Stimulated activated CD4-positive, alpha-beta T cell treated with anti-CD3 and anti-CD28 coated beads, Interleukin-2, amount 100 ng/mL, for 48 hours (primary cell): ENCODE measurements at regions not wholly inside any gene's neighbourhood (a gene's known extent, or its start where the extent isn't known, plus 50 kb on each side); places are given as distances from the start of the nearest gene placed in this dataset.
"Not testable (repeated sequence)": the region's sequence is repeated elsewhere in the genome, so short reads cannot be mapped to it uniquely, and the experiment has no call there.

Source experiments
- DNase-seq, 2 donors: peaks; one replicate each; pipeline ENCODE4 v3.0.0-alpha.2; 2020

DNA sequence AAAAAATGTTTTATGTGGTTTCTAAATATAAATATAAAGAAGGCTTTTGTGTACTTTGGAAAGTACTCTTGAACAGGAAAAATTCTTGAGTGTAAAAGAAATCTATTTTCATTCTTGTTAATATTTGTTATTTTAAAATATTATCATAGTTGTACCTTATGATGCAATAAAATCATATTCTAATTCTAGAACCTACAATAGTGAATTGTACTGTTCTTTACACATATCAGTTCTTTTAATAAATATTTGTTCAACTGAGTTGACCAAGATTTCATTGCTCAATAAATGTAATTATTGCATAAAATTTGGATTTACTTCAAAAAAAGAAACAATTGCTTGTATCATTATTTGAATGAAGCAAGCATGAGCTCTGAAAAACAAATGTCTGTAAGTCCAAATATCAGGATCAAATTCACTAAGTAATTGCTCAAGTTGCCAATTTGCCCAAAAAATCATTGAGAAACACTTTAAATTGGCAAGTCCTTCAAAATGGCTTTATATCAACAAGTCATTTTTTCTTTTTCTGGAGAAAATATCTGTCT lies 191.6 kb upstream of the SLC16A7 start:
- no peak for DNase-seq

DNA sequence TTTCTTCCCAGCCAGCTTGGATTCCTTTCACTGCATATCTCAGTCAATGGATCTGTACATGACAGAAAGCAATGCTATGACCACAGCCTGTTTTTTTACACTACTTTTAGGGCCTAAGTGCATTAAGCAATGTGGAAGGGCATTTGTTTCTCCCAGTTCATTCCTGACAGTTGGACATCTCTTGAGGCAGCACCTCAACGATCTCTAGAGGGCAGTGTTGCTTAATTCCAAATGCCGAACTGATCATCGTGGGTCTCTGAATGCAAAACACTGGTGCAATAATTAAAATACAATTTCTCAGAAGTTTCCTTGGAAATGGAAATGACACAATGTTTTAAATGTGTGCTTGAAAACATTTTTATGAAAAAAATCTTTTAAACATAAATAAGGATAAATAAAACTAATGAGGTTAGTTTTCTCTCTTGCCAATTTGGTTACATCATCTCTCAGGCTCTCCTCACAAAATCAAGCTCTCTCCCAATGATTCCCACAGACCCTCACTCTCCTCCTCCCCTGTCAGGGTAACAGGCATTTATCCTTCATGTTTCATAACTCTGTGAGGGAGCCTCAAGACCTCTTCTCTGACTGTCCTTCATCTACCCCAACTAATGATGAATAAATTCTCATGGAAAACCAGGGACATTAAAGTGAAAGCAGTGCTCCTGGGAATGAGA lies 192.4 kb upstream of the SLC16A7 start:
- DNase-seq, result peak; percentile 15

DNA sequence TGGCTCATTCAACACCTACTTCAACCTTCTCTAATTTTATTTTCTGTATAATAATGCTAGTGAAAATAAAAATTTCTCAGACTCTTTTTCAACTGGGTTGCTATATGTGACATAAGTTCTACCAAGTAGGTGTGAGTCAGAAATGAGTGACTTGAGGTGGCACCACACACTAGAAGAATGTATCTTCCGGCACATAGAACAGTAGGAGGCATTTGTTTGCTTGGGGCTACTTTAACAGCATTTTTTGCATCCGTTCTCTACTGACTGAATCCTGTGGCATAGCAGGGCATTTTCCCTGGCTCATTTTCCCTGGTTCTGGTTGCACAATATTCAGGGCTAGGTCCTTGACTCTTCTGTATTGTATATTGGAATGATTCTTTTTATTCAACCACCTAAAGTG lies 194.0 kb upstream of the SLC16A7 start:
- DNase-seq, result no peak

DNA sequence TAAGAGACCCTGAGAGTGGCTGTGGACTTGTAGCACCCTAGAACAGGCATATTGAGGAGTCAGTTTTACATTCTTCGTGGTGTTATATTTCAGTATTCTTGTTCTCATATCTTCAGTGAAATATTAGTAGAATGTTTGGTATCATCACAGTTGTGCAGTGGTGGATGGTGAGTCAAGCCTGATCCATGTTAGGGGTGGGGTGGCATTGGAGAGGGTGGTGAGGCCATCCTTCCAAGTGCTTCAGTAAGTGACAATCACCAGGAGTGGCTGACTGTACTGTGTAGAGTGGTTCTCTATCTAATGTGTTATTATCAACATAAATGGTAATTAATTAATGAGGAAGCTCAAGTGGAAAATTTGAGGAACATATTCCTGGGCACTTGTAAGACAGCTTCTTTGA lies 197.7 kb upstream of the SLC16A7 start:
- DNase-seq, result no peak

DNA sequence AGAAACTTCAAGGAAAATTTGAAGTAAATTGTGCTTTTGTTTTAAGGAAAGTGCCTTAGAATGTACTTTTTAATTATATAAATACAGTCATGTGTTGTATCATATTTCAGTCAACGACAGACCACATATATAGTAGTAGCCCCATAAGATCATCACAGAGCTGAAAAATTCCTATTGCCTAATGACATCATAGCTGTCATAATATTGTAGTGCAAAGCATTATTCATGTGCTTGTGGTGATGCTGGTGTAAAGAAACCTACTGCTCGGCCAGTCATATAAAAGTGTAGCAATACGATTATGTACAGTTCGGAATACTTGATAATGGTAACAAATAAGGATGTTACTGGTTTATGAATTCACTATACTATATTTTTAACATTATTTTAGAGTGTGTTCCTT lies 198.9 kb upstream of the SLC16A7 start:
- no peak for DNase-seq

DNA sequence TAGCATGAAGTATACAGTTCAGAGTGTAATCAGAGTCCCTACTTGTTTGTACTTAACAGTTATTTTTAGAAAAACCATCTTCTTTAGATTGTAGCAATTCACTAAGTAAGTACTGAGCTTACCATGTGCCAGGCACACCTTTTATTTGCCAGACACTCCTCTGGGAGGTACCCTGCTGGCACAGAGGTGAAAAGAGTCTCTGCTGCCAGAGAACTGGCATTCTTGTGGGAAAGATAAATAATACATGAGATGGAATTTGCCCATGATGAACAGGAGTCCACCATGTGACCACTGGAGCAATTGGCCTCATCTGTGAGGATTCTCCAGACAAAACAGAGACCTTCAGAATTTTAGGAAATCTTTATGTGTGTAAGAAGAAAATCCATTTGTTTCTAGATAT lies 199.3 kb upstream of the SLC16A7 start:
- no peak for DNase-seq

DNA sequence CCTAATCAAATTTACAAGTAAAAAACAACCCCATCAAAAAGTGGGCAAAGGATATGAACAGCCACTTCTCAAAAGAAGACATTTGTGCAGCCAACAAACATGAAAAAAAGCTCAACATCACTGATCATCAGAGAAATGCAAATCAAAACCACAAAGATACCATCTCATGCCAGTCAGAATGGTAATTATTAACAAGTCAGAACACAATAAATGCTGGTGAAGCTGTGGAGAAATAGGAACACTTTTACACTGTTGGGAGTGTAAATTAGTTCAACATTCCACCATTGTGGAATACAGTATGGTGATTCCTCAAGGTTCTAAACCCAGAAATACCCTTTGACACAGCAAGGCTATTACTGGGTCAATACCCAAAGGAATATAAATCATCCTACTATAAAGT lies 200.5 kb upstream of the SLC16A7 start:
- DNase-seq, result not testable (repeated sequence)

DNA sequence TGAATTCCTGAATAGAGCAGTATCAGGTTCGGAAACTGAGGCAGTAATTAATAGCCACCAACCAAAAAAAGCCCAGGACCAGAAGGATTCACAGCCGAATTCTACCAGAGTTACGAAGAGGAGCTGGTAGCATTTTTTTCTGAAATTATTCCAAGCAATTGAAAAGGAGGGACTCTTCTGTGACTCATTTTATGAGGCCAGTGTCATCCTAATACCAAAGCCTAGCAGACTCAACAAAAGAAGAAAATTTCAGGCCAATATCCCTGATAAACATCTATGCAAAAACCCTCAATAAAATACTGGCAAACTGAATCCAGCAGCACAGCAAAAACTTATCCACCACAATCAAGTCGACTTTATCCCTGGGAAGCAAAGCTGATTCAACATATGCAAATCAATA lies 202.3 kb upstream of the SLC16A7 start:
- DNase-seq, result no peak

DNA sequence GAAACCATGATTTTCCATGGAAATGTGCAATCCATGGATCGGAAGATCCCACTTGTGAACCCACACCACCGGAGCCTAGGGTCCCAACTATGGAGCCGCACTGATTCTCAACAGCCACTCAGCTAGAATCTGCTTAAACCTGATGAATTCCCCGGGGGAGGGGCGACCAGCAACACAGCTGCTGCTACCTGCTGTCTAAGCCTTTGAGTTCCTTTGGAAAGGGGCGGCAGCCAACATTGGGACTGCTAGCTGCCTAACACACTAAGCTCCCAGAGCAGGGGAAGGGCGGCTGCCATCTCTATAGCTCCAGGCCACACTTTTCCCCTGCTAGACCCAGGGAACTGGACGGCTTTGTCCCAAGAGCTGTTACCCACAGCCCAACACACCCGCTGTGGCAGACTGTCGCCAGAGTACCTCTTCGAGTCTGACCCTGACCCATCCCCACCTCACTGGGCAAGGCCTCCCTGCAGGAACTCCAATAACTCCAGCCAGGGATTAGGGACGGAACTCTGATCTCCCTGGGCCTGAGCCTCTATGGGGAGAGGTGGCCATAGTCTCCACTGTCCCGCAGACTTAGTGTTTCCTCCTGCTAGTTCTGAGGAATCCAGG lies 205.8 kb upstream of the SLC16A7 start:
- DNase-seq, result no peak

DNA sequence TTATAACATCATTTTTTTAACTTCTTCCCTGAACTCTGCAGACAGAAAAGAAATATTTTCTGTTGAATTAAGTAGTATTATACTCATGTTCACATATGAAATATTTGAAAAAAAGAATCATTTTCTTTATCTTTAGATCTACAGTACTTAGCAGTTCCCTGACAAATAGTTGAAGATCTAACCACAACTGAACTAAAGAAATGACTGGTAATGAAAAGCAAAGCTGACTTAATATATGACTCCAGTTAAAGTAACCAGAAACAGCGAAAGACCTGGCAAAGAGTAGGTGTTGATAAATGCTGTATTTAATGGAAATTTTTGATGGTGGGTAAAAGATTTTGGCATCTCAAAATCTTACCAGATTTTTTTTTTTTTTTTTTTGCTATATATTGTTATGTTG lies 207.1 kb upstream of the SLC16A7 start:
- no peak for DNase-seq

DNA sequence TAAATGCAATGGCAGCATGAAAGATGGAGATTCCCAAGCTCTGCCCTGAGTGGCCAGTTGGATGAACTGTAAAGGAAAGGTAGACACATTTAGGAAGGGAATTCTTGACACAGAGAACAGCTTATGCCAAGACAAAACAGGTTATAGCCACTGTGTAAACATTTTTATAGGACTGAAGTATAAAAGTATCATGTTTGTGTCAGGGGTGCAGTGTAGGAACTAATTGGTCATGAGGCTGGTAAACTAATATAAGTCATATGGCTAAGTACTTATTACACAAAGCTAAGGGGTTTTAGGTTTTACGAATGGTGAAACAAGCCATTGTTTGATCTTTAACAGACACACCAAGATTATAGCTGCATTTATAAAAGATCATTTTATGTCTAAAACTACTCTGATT lies 207.7 kb upstream of the SLC16A7 start:
- no peak for DNase-seq

DNA sequence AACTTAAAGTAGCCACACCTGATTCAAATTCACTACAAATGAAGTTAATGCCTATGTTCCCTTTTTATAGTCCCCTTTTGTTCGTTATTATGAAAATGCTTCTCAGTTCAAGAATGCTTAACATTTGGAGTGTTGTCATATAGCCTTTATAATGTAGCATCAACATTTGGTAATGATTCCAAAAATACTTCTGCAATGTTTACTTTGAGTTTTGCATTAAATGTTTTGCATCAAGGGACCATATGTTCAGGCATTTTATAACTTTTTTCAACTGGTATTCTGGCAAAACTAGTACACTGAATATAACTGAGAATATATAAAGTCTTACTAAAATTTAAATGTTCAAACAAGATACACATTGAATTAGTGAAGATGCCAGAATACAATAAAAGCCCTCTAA lies 209.6 kb upstream of the SLC16A7 start:
- DNase-seq, result no peak

DNA sequence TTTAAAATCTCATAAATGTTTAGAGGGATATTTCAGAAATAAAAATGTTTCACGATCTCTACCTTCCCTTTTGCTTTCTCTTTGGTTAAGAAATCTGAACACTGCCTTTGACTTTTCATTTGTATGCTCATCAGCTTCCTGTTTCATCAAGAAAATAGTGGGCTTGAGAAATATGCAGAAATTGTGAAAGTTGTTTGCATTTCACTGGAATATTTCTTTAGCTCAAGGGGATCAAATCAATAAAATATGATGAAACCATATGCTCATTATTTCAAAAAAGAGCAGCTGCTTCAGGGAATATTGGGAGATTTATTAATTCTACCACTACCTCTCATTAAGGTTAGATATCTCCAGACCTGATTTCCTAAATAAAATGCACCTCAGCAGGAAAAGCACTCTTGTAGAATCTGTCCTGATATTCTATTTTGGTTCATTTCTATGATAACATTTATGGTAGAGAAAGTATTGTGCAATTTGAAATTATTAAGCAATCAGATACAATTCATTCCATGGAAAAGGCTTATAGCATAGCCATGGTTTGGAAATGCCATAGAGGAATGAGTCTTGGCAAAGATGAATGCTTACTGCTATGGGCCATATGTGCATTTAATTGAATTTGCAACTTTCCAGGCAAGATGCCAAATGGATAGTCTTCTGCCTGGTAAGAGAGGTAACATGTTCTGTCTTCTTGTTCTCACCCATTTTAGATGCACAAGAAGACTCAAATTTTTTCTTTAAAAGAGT lies 212.6 kb upstream of the SLC16A7 start:
- no peak for DNase-seq

DNA sequence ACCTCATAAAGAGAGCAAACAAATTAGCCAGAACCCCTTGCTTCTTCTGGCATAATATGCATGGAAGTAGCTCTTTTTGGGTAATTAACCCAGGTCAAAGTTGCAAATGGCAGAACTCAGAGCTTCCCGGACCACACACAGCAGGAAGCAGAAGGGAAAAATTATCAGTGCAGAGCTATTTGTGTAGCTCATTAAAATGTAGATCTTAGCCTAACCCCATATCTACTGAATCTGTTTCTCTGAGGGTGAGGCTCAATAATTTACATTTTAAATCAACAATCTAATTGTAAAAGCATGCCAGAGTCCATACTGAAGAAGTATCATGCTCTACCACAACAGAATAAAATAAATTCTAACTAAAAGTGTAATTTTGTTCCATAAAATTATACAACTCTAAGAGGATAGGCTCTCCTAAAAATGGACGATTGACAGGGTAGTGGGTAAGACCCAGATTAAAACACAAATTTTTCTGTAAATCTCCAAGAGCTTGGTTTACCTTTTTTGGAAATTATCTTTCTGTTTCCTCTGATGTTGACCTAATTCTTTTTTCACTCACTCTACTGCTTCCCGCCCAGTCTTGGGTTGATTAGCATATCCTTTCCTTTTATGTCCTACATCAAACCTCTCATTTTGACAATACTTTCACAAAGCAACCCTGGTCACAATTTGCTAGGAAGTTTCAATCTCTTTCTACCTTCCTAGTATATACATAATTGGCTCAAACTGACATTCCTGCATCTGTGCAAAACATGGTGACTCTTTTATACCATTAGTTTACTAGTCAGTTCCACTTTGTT lies 213.3 kb upstream of the SLC16A7 start:
- DNase-seq, result no peak

DNA sequence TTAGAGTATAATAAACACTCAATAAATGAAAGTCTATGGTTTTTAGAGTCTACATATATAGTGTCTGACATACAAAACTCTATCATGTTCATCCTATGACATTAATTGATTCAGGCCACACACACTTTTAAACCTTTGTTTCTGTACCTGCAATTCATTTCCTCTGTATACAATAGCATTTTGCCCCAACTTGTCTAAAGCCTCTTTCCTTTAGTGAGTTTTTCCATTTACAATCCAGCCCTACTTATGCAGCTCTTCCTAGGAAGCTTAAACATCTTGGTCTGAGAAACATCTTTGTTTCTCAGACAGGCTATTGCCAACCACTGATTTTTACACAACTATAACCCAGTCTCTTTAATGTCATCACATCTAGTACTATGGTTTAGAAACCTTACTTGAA lies 214.7 kb upstream of the SLC16A7 start:
- DNase-seq, result no peak

DNA sequence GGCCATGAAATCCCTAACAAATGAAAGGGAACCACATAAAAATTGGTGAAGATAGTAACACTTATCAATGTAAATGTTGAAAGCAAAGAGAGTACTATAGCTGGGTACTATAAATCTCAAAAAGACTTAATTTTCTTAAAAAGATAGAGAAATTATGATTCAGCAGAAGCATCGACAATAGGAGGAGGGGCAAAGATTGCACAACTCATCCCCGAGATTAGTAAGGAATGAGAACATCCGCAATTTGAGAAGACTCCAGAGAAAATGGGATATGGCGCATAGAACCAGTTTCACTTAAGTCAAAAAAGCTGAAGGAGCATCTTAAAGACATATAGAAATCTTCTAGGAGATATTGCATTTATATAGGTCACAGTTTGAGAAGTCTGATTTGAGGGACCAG lies 220.2 kb upstream of the SLC16A7 start:
- DNase-seq, result no peak

DNA sequence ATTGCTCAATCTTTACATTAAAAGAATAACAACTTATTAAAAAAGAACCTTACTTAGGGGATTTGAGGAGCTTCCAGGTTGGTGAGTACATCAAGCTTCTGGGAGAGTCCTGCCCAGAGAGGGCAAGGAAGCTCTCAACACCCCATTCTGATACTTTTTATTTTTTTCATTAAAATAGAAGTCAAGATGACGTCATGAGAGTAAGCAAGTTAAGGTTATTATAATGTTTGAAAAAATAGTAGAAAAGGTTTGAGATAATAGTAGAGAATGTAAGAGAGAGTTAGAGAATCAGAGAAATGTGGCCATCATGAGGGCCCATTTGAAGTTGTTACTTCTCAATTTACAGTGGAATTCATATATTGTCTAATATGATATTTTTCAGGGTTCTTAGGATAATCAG lies 221.0 kb upstream of the SLC16A7 start:
- no peak for DNase-seq

DNA sequence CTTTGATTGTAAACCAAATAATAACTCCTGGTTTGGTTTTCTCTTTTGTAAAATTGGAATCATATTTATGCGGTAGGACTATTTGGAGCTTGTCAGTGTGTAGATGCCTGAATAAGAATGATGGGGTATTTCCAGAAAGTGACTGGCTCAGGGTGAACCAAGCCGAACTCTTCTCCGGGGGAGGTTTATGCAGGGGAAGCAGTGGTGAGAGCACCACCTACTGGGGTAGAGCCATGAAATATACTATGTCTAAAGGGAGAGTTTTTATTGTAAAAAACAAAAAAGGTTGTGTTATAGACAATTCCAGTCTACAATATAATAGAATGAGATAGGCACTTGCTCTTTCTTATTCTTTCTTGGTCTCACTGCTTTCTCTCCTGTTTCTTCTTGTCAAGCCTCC lies 222.9 kb upstream of the SLC16A7 start:
- no peak for DNase-seq

DNA sequence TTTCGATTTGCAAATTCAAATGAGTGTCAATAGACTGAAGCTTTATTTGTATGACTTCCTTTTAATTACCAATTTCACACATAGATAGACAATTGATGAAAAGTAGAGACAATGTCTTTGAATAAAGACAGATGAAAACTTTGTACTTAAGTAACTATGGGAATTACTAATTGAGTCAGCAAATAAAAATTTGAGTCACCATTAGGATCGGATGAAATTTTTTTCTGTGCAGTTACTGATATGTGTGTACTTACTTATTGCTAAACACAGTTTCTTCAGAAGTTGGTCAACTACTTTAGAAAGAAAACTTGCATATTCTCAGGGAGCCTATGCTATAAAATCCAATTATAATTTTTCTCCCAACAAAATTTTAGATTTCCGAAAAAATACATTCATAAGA lies 224.9 kb upstream of the SLC16A7 start:
- DNase-seq, result no peak

DNA sequence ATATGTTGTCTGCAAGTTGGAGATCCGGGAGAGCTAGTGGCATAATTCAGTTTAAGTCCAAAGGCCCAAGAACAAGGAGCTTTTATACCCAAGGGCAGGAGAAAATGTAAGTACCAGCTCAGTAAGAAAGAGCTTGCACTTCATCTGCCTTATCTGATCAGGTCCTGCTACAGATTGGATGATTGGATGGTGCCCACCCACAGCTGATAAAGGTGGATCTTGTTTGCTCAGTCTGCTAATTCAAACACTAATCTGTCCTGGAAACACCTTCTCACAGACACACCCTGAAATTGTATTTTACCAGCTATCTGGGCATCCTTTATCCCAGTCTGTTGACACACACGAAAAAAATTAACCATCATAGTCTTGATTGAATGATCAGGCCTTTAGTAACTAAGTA lies 230.7 kb upstream of the SLC16A7 start:
- DNase-seq, result no peak

DNA sequence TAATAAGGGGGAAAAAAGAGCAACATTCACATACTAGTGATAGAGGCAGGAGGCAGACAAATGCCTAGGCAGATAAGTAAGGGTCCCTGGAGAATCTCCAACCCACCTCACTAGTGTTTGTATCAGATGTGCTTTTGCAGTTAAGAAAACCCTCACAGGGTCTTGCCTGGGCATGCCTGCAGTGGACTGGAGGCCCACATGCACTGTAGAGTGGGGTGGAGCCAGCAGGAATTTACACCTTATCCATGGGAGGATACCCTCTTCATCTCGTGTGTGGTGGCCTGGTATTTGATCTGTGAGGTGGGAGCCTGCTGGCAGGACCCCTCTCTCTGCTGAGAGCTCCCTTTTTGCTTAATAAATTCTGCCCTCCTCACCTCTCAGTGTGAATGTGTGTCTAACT lies 238.0 kb upstream of the SLC16A7 start:
- DNase-seq, result no peak

DNA sequence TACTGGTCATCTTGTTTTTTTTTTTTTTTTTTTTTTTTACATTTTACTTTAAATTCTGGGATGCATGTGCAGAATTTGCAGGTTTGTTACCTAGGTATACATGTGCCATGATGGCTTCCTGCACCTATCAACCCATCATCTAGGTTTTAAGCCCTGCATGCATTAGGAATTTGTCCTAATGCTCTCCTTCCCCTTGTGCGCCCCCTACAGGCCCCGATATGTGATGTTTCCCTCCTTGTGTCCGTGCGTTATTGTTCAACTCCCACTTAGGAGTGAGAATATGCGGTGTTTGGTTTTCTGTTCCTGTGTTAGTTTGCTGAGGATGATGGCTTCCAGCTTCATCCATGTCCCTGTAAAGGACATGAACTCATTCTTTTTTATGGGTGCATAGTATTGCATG lies 249.6 kb upstream of the SLC16A7 start:
- DNase-seq, result not testable (repeated sequence)

DNA sequence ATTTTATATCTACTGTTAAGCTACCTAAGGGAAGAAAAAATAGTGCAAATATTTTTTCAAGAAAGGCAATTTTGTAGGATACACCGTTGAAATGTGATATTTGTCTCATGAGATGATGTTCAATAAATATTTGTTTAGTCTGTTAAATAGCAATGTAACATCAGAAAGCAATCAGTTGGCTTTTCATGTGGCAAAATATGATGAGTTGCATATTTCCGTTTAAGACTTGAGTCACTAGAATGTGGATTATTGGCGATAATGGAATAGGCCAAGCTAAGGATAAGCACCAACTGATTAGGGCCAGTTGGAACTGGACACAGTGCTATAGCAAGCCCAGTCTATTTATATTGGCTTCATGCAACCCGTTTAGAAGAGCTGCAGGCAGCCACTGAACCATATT lies 250.4 kb upstream of the SLC16A7 start:
- no peak for DNase-seq
